ENCODE measurements at regions not wholly inside any gene's neighbourhood (a gene's known extent, or its start where the extent isn't known, plus 50 kb on each side); places are given as distances from the start of the nearest gene placed in this dataset.

DNA sequence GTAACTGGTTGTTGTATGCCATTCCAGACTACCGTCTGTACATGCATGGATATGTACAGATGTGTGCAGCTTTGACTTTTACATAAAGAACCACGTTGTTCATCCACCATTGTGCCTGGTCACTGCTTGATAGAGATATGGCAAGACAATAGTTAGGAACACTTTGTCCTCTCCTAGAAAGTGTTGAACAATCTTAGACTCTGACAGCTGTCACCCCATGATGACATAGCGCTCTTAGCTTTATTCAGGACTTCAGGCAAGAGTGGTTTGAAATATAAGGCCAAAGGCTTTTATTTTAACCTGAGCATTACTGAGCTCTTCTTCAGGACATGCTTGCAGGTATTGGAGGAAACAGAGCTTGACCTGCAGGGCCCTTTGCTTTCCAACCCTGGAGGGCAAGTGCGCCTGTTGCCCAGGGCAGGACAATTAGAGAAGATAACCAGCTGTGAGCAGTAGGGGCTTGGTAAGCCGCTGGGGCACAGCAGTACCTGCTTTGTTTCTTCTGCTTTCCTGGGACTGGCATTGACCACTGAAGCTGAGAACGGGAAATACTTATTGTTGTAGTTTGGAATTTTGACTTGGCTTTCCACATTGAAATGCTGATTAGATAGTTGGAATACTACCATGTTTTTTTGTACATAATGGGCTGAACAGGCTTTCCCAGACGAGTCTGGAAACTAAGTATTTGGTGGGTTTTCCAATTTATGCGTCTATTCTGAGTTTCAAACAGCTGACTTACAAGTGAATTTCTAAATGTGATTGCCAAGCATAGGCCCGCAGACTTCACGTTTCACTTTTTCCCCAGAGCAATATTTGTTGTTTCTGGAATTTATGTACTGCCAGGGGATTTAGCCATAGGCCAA is 51.1 kb downstream of the GARRE1 start:
- TF ChIP-seq, protein P1, sequence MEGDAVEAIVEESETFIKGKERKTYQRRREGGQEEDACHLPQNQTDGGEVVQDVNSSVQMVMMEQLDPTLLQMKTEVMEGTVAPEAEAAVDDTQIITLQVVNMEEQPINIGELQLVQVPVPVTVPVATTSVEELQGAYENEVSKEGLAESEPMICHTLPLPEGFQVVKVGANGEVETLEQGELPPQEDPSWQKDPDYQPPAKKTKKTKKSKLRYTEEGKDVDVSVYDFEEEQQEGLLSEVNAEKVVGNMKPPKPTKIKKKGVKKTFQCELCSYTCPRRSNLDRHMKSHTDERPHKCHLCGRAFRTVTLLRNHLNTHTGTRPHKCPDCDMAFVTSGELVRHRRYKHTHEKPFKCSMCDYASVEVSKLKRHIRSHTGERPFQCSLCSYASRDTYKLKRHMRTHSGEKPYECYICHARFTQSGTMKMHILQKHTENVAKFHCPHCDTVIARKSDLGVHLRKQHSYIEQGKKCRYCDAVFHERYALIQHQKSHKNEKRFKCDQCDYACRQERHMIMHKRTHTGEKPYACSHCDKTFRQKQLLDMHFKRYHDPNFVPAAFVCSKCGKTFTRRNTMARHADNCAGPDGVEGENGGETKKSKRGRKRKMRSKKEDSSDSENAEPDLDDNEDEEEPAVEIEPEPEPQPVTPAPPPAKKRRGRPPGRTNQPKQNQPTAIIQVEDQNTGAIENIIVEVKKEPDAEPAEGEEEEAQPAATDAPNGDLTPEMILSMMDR (conservative IDR thresholded peaks at IDR 0.05): no peak
- peak overlapping the region; percentile 87 for H3K27ac ChIP-seq

DNA sequence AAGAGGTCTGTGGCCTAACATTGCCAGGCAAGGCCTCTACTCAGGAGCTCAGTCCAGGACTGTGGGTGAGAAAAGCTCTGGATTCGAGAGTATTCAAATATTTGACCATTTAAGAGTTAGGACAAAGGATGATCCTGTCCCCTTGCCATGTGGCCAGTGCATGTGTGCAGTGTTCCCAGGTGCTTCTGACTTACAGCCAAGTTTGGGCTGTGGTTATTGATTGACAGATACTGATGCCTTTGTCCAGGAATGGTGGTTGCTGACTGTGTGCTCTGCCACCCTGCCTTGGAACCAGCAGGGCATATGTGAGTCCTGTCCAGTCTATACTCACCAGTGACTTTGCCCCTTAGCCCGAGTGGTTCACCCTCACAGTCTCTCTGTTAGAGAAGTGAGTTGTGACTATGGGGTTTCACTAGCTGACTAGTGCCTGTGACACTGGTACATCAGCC is 51.9 kb downstream of the GARRE1 start:
- TF ChIP-seq, protein P1 (conservative IDR thresholded peaks at IDR 0.05): no peak
- peak overlapping the region; percentile 87 for H3K27ac ChIP-seq

DNA sequence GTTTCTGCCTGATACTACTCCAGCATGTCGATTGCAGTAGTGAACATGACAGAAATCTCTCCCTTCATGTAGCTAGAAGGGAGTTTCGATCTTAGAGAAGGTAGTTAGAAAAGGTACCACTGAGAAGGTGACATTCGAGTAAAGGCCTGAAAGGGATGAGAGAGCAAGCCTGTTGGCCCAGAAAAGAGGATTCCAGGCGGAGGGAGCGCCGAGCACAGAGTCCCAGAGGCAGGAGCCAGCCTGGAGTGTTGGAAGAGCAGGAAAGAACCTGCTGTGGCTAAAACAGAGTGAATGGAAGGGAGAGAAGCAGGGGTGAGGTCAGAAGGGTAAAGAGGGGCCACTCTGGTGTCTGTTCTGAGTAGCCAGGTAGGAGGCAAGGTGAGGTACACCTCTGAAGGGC is 52.5 kb downstream of the GARRE1 start:
- TF ChIP-seq, protein P1 (conservative IDR thresholded peaks at IDR 0.05): no peak
- H3K27ac ChIP-seq: peak overlapping the region; percentile 87

DNA sequence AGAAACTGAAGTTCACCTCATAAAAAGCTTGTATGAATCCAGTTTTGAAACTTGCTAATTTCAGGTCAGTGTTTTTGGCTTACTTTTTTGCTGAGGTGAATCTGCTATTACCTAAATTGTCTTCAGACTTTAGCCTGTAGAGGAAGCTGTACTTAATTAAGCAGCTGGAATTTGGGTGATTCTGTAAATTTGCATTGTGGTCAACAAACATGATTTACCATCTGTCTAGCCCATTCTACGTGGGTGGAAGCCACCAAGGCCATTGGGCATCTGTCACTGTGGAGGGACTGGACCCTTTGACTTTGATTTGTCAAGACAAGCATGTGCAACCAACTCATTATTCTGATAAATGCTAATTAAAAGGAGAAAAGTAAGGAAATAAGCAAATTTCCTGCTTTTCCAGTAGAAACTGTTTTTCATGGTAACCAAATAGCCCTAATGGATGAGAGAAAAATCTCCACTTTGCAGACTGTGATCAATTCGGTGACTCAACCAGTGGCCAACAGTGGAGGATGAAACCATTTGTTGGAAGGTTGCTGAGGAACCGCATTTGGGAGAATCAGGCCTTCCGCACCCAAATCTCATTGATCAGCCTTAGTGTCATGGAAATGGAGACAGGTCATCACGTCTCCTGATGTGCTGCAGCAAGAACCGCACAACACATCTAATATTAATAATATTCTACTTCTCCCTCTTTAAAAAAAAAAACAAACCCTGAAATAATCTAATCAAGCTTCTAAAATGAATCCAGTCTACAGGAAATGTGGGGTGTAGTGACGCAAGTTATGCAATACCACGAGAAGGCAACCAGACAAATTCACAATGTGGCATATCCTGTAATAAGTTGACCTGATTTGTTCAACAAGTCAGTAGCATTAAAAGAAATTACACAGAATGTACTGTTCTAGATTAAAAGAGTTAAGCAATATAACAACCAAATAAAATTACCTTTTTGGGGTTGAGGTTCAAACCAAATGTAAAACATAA is 54.3 kb downstream of the GARRE1 start:
- TF ChIP-seq, protein P1 (conservative IDR thresholded peaks at IDR 0.05): no peak
- peak overlapping the region; percentile 77 for H3K27ac ChIP-seq

DNA sequence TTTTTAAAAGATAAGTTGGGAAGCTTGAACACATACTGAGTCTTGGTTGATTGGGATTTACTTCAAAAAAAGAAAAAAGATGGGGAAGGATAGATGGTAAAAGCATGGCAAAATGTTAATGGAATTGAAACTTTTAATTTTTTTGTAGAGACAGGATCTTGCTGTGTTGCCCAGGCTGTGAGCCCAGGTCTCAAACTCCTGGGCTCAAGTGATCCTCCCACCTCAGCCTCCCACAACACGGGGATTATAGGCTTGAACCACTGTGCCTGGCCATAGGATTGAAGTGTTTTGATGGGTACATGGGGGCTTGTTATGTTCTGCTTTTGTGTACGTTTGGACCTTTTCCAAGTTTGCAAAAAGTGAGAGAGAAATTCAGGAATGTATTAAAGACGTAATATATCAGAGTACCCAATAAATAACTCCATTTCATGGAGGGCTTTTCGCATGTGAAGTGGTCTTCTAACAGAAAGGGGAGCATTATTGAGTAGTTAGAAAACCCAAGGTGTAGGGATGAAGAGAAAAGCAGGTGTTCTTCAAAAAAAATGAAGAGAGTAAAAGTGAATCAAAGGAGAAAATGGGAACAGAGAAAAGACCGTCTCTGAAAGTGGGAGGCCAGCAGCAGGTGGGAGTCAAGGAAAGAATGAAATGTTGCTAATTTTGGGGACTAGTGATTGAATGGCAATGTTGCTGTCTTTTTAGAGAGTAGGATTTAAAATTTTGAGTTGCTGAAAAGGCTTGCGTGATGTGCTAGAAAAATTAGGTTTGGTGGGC is 55.2 kb downstream of the GARRE1 start:
- TF ChIP-seq, protein P1 (conservative IDR thresholded peaks at IDR 0.05): no peak
- peak overlapping the region; percentile 77 for H3K27ac ChIP-seq

DNA sequence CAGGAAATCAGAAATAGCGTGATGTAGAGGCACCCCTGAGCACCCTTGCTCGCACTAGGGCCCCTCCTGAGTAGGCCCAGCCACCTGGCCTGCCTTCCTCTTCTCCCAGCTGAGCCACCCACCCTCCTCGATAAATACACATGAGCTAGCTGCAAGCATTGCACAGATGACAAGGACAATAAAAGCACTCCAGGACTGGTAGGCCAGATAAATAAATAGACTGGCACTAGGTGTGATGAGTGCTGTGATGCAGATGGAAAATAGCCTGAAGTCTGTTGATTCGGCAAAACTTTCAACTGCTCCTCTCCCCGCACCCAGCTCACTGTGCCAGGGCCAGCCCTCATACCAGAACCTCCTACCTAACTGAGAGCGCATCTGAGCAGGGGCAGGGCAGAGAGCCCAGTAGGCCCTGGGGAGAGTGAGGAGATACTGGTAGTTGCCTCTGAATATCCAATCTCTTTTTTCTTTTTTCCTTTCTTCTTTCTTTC is 54.5 kb upstream of the GPI start:
- H3K27ac ChIP-seq: peak overlapping the region; percentile 77
- TF ChIP-seq, protein P1 (conservative IDR thresholded peaks at IDR 0.05): no peak

All from VCaP (cell line).